ENCODE measurements at regions not wholly inside any gene's neighbourhood (a gene's known extent, or its start where the extent isn't known, plus 50 kb on each side); places are given as distances from the start of the nearest gene placed in this dataset.

DNA sequence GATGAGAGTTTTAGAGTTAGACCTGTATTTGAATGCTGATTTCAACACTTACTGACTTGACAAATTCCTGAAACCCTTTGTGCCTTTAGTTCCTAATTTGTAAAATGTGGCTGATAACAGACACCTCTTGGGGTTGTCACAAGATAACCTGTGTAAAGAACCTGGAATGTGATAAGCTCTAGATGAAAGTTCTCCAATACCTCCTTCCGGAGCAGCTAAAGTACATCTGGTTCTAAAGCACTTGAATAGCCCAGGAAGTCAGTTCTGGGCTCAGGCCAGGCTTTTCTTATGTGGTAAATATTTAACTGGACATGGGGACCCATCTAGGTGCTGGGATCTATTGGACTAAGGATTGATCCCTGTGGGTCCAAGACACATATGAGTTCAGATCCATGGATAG, 310.8 kb upstream of the ADAMTSL1 start:
- no peak for DNase-seq (ENCODE audit: extremely low spot score)
- 89% methylated on average over 1 of the region's 1 CpG for WGBS

DNA sequence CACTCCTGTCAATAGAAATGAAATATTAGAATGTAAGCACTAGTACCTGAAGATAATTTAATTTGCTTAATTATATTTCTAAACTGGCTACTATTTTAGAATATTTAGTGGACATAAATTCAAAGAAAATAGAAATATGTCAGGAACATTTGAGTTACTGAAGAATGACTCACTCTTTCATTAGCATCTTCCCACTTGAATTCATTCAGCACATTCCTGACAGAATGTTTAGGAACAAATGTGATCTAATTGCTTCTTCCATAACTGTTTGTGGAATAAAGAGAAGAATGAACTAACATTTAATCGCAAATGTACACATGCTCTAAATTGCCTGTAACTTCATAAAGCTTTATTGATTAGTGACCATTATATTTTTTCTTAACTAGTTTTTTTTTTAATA, 306.2 kb upstream of the ADAMTSL1 start:
- Histone ChIP-seq H3K36me3 (no peaks in the 10 kb centered on the region), H3K9me3 (no peaks in the 10 kb centered on the region), H3K4me1 (peaks cover 0 to 36% (median 17%) of the 10 kb centered on the region in 4 donors), H3K4me3 (no peak overlapping the region), H3K27ac (replicated peaks in 1 of 4) (peak overlapping the region in 1 of 4 donors; percentile 7), H3K27me3 (no peaks in the 10 kb centered on the region)
- DNase-seq (ENCODE audit: extremely low spot score): no peak
- TF ChIP-seq, protein P1, sequence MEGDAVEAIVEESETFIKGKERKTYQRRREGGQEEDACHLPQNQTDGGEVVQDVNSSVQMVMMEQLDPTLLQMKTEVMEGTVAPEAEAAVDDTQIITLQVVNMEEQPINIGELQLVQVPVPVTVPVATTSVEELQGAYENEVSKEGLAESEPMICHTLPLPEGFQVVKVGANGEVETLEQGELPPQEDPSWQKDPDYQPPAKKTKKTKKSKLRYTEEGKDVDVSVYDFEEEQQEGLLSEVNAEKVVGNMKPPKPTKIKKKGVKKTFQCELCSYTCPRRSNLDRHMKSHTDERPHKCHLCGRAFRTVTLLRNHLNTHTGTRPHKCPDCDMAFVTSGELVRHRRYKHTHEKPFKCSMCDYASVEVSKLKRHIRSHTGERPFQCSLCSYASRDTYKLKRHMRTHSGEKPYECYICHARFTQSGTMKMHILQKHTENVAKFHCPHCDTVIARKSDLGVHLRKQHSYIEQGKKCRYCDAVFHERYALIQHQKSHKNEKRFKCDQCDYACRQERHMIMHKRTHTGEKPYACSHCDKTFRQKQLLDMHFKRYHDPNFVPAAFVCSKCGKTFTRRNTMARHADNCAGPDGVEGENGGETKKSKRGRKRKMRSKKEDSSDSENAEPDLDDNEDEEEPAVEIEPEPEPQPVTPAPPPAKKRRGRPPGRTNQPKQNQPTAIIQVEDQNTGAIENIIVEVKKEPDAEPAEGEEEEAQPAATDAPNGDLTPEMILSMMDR (IDR thresholded peaks at IDR 0.05): no peak
- TF ChIP-seq POLR2AphosphoS5 (IDR thresholded peaks at IDR 0.05) (no peak), EP300 (IDR thresholded peaks at IDR 0.05) (no peak), POLR2A (IDR thresholded peaks at IDR 0.05; ENCODE audit: low read depth) (no peak)
- 58% methylated on average over 1 of the region's 1 CpG for WGBS
- intact Hi-C loops (cut with DNase I): no loop called here

More for the DNA sequence above, 310.8 kb upstream of the ADAMTSL1 start:
- peaks cover 0 to 31% (median 20%) of the 10 kb centered on the region in 4 donors for H3K4me1 ChIP-seq
- H3K36me3 ChIP-seq: no peaks in the 10 kb centered on the region
- H3K4me3 ChIP-seq: no peak overlapping the region
- intact Hi-C loops (cut with DNase I): no loop called here
- H3K9me3 ChIP-seq: no peaks in the 10 kb centered on the region
- no peak overlapping the region for H3K27ac ChIP-seq (replicated peaks in 1 of 4)
- TF ChIP-seq EP300 (IDR thresholded peaks at IDR 0.05) (no peak), POLR2AphosphoS5 (IDR thresholded peaks at IDR 0.05) (no peak), POLR2A (IDR thresholded peaks at IDR 0.05; ENCODE audit: low read depth) (no peak)
- TF ChIP-seq, protein P1 (IDR thresholded peaks at IDR 0.05): no peak
- H3K27me3 ChIP-seq: no peaks in the 10 kb centered on the region

DNA sequence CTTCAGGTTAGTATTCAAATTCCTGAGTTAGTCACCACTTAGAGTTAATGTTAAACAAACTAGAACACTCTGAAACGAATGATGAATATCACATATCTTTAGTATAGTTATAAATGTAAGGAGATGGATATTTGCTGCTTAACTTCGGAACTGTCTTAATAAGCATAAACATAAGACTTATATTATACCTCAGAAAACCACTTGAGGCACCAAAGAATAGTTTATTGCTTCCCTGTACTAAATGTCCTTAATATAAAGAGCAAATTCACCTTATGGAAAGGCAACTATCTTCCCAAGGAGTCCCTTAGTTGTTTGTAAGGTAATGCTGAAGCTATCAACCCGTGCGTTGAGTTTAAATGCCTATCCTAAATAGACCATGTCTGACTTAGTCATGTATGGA, 300.0 kb upstream of the ADAMTSL1 start:
- intact Hi-C loops (cut with DNase I): loop anchor here (10.0 kb wide), 1 partner anchor 99 kb away; no protein-coding TSS in a partner anchor
- DNase-seq (ENCODE audit: extremely low spot score): no peak
- Histone ChIP-seq H3K27me3 (no peaks in the 10 kb centered on the region), H3K9me3 (no peaks in the 10 kb centered on the region), H3K4me3 (no peak overlapping the region), H3K4me1 (peaks cover 0 to 34% (median 19%) of the 10 kb centered on the region in 4 donors), H3K27ac (replicated peaks in 1 of 4) (peak overlapping the region in 3 of 4 donors; percentile 8 to 53 (median 27)), H3K36me3 (no peaks in the 10 kb centered on the region)
- TF ChIP-seq POLR2A (IDR thresholded peaks at IDR 0.05; ENCODE audit: low read depth) (no peak), POLR2AphosphoS5 (IDR thresholded peaks at IDR 0.05) (no peak), EP300 (IDR thresholded peaks at IDR 0.05) (no peak)
- TF ChIP-seq, protein P1 (IDR thresholded peaks at IDR 0.05): no peak
- 52% methylated on average over 4 of the region's 4 CpGs for WGBS

DNA sequence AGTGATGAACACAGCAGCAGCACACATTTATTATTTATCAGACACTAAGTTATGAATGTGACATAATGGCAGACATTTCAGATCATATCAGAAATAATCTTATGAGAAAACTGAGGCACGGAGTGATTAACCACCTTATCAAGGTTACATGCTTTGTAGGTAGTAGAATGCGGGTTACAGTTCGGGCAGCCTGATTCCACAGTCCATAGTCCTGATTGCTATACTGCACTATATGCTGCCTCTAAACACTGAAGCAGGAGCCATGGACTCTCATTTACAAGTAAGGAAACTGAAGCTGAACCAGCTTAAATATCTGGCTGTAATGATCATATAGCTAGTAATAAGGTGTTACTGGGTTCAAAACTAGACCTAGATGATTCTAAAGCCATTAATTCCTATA, 291.3 kb upstream of the ADAMTSL1 start:
- intact Hi-C loops (cut with DNase I): no loop called here
- 100% methylated on average over 3 of the region's 3 CpGs for WGBS
- H3K27ac ChIP-seq (replicated peaks in 1 of 4): peak overlapping the region in 2 of 4 donors; percentile 27 to 34

More for the DNA sequence above, 291.3 kb upstream of the ADAMTSL1 start:
- TF ChIP-seq EP300 (IDR thresholded peaks at IDR 0.05) (no peak), POLR2A (IDR thresholded peaks at IDR 0.05; ENCODE audit: low read depth) (no peak), POLR2AphosphoS5 (IDR thresholded peaks at IDR 0.05) (no peak)
- TF ChIP-seq, protein P1 (IDR thresholded peaks at IDR 0.05): no peak
- Histone ChIP-seq H3K9me3 (no peaks in the 10 kb centered on the region), H3K27me3 (no peaks in the 10 kb centered on the region), H3K4me3 (no peak overlapping the region), H3K4me1 (peaks cover 6 to 31% (median 23%) of the 10 kb centered on the region in 4 donors), H3K36me3 (no peaks in the 10 kb centered on the region)
- DNase-seq (ENCODE audit: extremely low spot score): no peak
